ENCODE measurements at regions not wholly inside any gene's neighbourhood (a gene's known extent, or its start where the extent isn't known, plus 50 kb on each side); places are given as distances from the start of the nearest gene placed in this dataset.
"Not testable (repeated sequence)": the region's sequence is repeated elsewhere in the genome, so short reads cannot be mapped to it uniquely, and the experiment has no call there.

GRCh38 chr9:6160579-6160978 is 55.0 kb upstream of the IL33 start:
- no peak overlapping the region for H3K4me3 Mint-ChIP-seq
- no peaks in the 10 kb centered on the region for H3K36me3 Mint-ChIP-seq (ENCODE audit: low read depth)
- peaks cover 3% of the 10 kb centered on the region for H3K27me3 Mint-ChIP-seq (ENCODE audit: low read depth)
- peaks cover 26% of the 10 kb centered on the region for H3K9me3 Mint-ChIP-seq
- H3K27ac Mint-ChIP-seq: no peak overlapping the region
- H3K4me1 Mint-ChIP-seq (ENCODE audit: low read depth): no peaks in the 10 kb centered on the region

GRCh38 chr9:6153425-6153824 is 62.2 kb upstream of the IL33 start:
- Mint-ChIP-seq H3K4me3 (no peak overlapping the region), H3K27ac (no peak overlapping the region), H3K27me3 (ENCODE audit: low read depth) (peaks cover 8% of the 10 kb centered on the region), H3K9me3 (peaks cover 6% of the 10 kb centered on the region), H3K4me1 (ENCODE audit: low read depth) (no peaks in the 10 kb centered on the region), H3K36me3 (ENCODE audit: low read depth) (no peaks in the 10 kb centered on the region)

GRCh38 chr9:6152788-6153187 is 62.8 kb upstream of the IL33 start:
- no peaks in the 10 kb centered on the region for H3K4me1 Mint-ChIP-seq (ENCODE audit: low read depth)
- H3K36me3 Mint-ChIP-seq (ENCODE audit: low read depth): no peaks in the 10 kb centered on the region
- peaks cover 6% of the 10 kb centered on the region for H3K9me3 Mint-ChIP-seq
- H3K27ac Mint-ChIP-seq: no peak overlapping the region
- peaks cover 8% of the 10 kb centered on the region for H3K27me3 Mint-ChIP-seq (ENCODE audit: low read depth)
- no peak overlapping the region for H3K4me3 Mint-ChIP-seq

- no peaks in the 10 kb centered on the region for H3K36me3 Mint-ChIP-seq (ENCODE audit: low read depth)
- H3K4me1 Mint-ChIP-seq (ENCODE audit: low read depth): no peaks in the 10 kb centered on the region
- H3K27me3 Mint-ChIP-seq (ENCODE audit: low read depth): peaks cover 8% of the 10 kb centered on the region
- H3K27ac Mint-ChIP-seq: no peak overlapping the region
- peaks cover 6% of the 10 kb centered on the region for H3K9me3 Mint-ChIP-seq
- H3K4me3 Mint-ChIP-seq: no peak overlapping the region
These were observed 65.1 kb upstream of the IL33 start for GRCh38 chr9:6150483-6150882.

GRCh38 chr9:6149315-6149714 is 66.3 kb upstream of the IL33 start:
- Mint-ChIP-seq H3K36me3 (ENCODE audit: low read depth) (no peaks in the 10 kb centered on the region), H3K9me3 (peaks cover 6% of the 10 kb centered on the region), H3K27me3 (ENCODE audit: low read depth) (peaks cover 8% of the 10 kb centered on the region), H3K4me3 (no peak overlapping the region), H3K27ac (no peak overlapping the region), H3K4me1 (ENCODE audit: low read depth) (no peaks in the 10 kb centered on the region)

GRCh38 chr9:6147846-6148245 is 67.8 kb upstream of the IL33 start:
- no peaks in the 10 kb centered on the region for H3K36me3 Mint-ChIP-seq (ENCODE audit: low read depth)
- no peak overlapping the region for H3K27ac Mint-ChIP-seq

GRCh38 chr9:6144947-6145346 is 70.7 kb upstream of the IL33 start:
- Mint-ChIP-seq H3K9me3 (no peaks in the 10 kb centered on the region), H3K36me3 (ENCODE audit: low read depth) (no peaks in the 10 kb centered on the region), H3K4me3 (no peak overlapping the region), H3K27ac (no peak overlapping the region), H3K4me1 (ENCODE audit: low read depth) (no peaks in the 10 kb centered on the region), H3K27me3 (ENCODE audit: low read depth) (no peaks in the 10 kb centered on the region)

More at GRCh38 chr9:6147846-6148245, 67.8 kb upstream of the IL33 start:
- Mint-ChIP-seq H3K9me3 (peaks cover 6% of the 10 kb centered on the region), H3K27me3 (ENCODE audit: low read depth) (peaks cover 8% of the 10 kb centered on the region), H3K4me1 (ENCODE audit: low read depth) (no peaks in the 10 kb centered on the region), H3K4me3 (no peak overlapping the region)

- H3K9me3 Mint-ChIP-seq: no peaks in the 10 kb centered on the region
- no peaks in the 10 kb centered on the region for H3K27me3 Mint-ChIP-seq (ENCODE audit: low read depth)
- no peaks in the 10 kb centered on the region for H3K36me3 Mint-ChIP-seq (ENCODE audit: low read depth)
- no peak overlapping the region for H3K27ac Mint-ChIP-seq
- H3K4me3 Mint-ChIP-seq: no peak overlapping the region
- no peaks in the 10 kb centered on the region for H3K4me1 Mint-ChIP-seq (ENCODE audit: low read depth)
These were observed 72.7 kb upstream of the IL33 start for GRCh38 chr9:6142799-6143454.

- H3K36me3 Mint-ChIP-seq (ENCODE audit: low read depth); H3K4me3 Mint-ChIP-seq; H3K9me3 Mint-ChIP-seq; H3K27ac Mint-ChIP-seq; H3K4me1 Mint-ChIP-seq (ENCODE audit: low read depth); H3K27me3 Mint-ChIP-seq (ENCODE audit: low read depth): not testable (repeated sequence)
These were observed 79.8 kb upstream of the IL33 start for GRCh38 chr9:6135780-6136179.

- Mint-ChIP-seq H3K4me3 (no peak overlapping the region), H3K27me3 (ENCODE audit: low read depth) (peaks cover 13% of the 10 kb centered on the region), H3K4me1 (ENCODE audit: low read depth) (peaks cover 6% of the 10 kb centered on the region), H3K27ac (no peak overlapping the region), H3K9me3 (peaks cover 4% of the 10 kb centered on the region), H3K36me3 (ENCODE audit: low read depth) (no peaks in the 10 kb centered on the region)
These were observed 80.9 kb upstream of the IL33 start for GRCh38 chr9:6134661-6135180.

- peaks cover 13% of the 10 kb centered on the region for H3K27me3 Mint-ChIP-seq (ENCODE audit: low read depth)
- peaks cover 6% of the 10 kb centered on the region for H3K4me1 Mint-ChIP-seq (ENCODE audit: low read depth)
- H3K27ac Mint-ChIP-seq: no peak overlapping the region
- no peaks in the 10 kb centered on the region for H3K36me3 Mint-ChIP-seq (ENCODE audit: low read depth)
- H3K4me3 Mint-ChIP-seq: no peak overlapping the region
- H3K9me3 Mint-ChIP-seq: peaks cover 4% of the 10 kb centered on the region
These were observed 82.1 kb upstream of the IL33 start for GRCh38 chr9:6133346-6134063.

GRCh38 chr9:6132650-6133049 is 83.0 kb upstream of the IL33 start:
- no peaks in the 10 kb centered on the region for H3K36me3 Mint-ChIP-seq (ENCODE audit: low read depth)
- no peak overlapping the region for H3K4me3 Mint-ChIP-seq
- peaks cover 6% of the 10 kb centered on the region for H3K4me1 Mint-ChIP-seq (ENCODE audit: low read depth)
- no peak overlapping the region for H3K27ac Mint-ChIP-seq
- peaks cover 13% of the 10 kb centered on the region for H3K27me3 Mint-ChIP-seq (ENCODE audit: low read depth)
- H3K9me3 Mint-ChIP-seq: peaks cover 4% of the 10 kb centered on the region

- Mint-ChIP-seq H3K9me3 (no peaks in the 10 kb centered on the region), H3K27ac (no peak overlapping the region), H3K36me3 (ENCODE audit: low read depth) (no peaks in the 10 kb centered on the region), H3K4me3 (no peak overlapping the region), H3K27me3 (ENCODE audit: low read depth) (peaks cover 17% of the 10 kb centered on the region), H3K4me1 (ENCODE audit: low read depth) (no peaks in the 10 kb centered on the region)
These were observed 87.6 kb upstream of the IL33 start for GRCh38 chr9:6128030-6128429.

- no peaks in the 10 kb centered on the region for H3K36me3 Mint-ChIP-seq (ENCODE audit: low read depth)
- no peak overlapping the region for H3K4me3 Mint-ChIP-seq
- peaks cover 17% of the 10 kb centered on the region for H3K27me3 Mint-ChIP-seq (ENCODE audit: low read depth)
- H3K4me1 Mint-ChIP-seq (ENCODE audit: low read depth): no peaks in the 10 kb centered on the region
- H3K27ac Mint-ChIP-seq: no peak overlapping the region
- H3K9me3 Mint-ChIP-seq: no peaks in the 10 kb centered on the region
These were observed 89.2 kb upstream of the IL33 start for GRCh38 chr9:6126377-6126776.

GRCh38 chr9:6123416-6123815 is 92.2 kb upstream of the IL33 start:
- Mint-ChIP-seq H3K36me3 (ENCODE audit: low read depth) (no peaks in the 10 kb centered on the region), H3K4me3 (no peak overlapping the region), H3K4me1 (ENCODE audit: low read depth) (no peaks in the 10 kb centered on the region), H3K9me3 (no peaks in the 10 kb centered on the region), H3K27ac (no peak overlapping the region), H3K27me3 (ENCODE audit: low read depth) (peaks cover 4% of the 10 kb centered on the region)

All from T-helper 1 cell treated with Interleukin-12 subunit alpha and Interleukin-12 subunit beta and Interleukin-4 antibody, amounts not matched to agents 30 μg/mL and 1 μg/mL, for 36 hours (primary cell).